C4-2B (cell line): ENCODE measurements at regions not wholly inside any gene's neighbourhood (a gene's known extent, or its start where the extent isn't known, plus 50 kb on each side); places are given as distances from the start of the nearest gene placed in this dataset.

Experiments used
- ZFX ChIP-seq: fragments of 450-650 bp; IDR thresholded peaks from 2 replicates; pipeline ENCODE4 v1.6.1; 2017
- TF ChIP-seq, protein P1 (sequence below): fragments of 450-650 bp; conservative IDR thresholded peaks from 2 replicates; pipeline ENCODE4 v1.5.1; 2017; ENCODE audit warnings: mild to moderate bottlenecking

DNA sequence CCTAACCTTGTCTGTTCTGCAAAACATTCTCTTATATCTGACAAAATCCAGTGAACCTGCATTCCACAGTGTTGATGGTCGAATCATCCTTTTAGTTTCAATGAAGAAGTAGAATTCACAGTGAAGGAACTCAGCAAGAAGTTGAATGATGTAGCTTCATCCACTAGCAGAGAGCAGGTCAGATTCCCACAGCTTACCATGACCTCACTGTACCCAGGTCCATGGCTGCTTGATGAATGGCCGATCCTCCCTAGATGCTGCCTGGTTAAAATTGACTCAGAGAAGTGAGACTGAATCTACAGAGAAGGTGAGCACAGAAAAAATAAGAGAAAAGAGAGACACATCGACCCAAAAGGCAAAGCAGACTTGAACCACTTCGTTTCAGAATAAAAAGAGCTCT lies 906.0 kb upstream of the CHAC2 start:
- TF ChIP-seq, protein P1, sequence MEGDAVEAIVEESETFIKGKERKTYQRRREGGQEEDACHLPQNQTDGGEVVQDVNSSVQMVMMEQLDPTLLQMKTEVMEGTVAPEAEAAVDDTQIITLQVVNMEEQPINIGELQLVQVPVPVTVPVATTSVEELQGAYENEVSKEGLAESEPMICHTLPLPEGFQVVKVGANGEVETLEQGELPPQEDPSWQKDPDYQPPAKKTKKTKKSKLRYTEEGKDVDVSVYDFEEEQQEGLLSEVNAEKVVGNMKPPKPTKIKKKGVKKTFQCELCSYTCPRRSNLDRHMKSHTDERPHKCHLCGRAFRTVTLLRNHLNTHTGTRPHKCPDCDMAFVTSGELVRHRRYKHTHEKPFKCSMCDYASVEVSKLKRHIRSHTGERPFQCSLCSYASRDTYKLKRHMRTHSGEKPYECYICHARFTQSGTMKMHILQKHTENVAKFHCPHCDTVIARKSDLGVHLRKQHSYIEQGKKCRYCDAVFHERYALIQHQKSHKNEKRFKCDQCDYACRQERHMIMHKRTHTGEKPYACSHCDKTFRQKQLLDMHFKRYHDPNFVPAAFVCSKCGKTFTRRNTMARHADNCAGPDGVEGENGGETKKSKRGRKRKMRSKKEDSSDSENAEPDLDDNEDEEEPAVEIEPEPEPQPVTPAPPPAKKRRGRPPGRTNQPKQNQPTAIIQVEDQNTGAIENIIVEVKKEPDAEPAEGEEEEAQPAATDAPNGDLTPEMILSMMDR = no peak
- TF ChIP-seq ZFX = no peak
